Liver (tissue), 3 donors: ENCODE measurements at regions not wholly inside any gene's neighbourhood (a gene's known extent, or its start where the extent isn't known, plus 50 kb on each side); places are given as distances from the start of the nearest gene placed in this dataset.
"Not testable (repeated sequence)": the region's sequence is repeated elsewhere in the genome, so short reads cannot be mapped to it uniquely, and the experiment has no call there.

Experiments used
- CTCF ChIP-seq: fragments of 150-350 bp; IDR thresholded peaks from 2 replicates; pipeline ENCODE4 v1.5.1; 2017; ENCODE audit warnings: improper control_type of control experiment, low read depth, low read length; ENCODE audit not compliant: missing input control
- JUND ChIP-seq, 2 donors: IDR thresholded peaks; 2 replicates each; pipeline ENCODE4 v1.6.1; 2016; ENCODE audit warnings: antibody characterized with exemption in 2 of 2
- MAX ChIP-seq: IDR thresholded peaks from 2 replicates; pipeline ENCODE4 v1.6.1; 2016; ENCODE audit warnings: antibody characterized with exemption
- RAD21 ChIP-seq, 2 donors: IDR thresholded peaks; 2 replicates each; pipeline ENCODE4 v1.6.1; 2016; ENCODE audit warnings: antibody characterized with exemption in 2 of 2, mild to moderate bottlenecking in 2 of 2
- RXRA ChIP-seq, 2 donors: IDR thresholded peaks; 2 replicates each; pipeline ENCODE4 v1.6.1; 2017 to 2018; ENCODE audit warnings: antibody characterized with exemption in 2 of 2, mild to moderate bottlenecking in 1 of 2
- SP1 ChIP-seq: IDR thresholded peaks from 2 replicates; pipeline ENCODE4 v1.6.1; 2018; ENCODE audit warnings: antibody characterized with exemption, mild to moderate bottlenecking
- TAF1 ChIP-seq: conservative IDR thresholded peaks from 2 replicates; pipeline ENCODE4 v1.6.1; 2016; ENCODE audit warnings: antibody characterized with exemption, mild to moderate bottlenecking
- ZBTB33 ChIP-seq: IDR thresholded peaks from 2 replicates; pipeline ENCODE4 v1.6.1; 2016; ENCODE audit warnings: antibody characterized with exemption
- donor health status: healthy.
- donor health status: healthy.

- TF ChIP-seq CTCF; TAF1; ZBTB33; JUND (IDR thresholded peaks at IDR 0.05); RXRA (IDR thresholded peaks at IDR 0.05); SP1; RAD21 (IDR thresholded peaks at IDR 0.05); MAX: not testable (repeated sequence)
These were observed 136.9 kb upstream of the OSBPL11 start for GRCh38 chr3:125732151-125732550.
